Body of pancreas (tissue), 4 donors: ENCODE measurements at regions not wholly inside any gene's neighbourhood (a gene's known extent, or its start where the extent isn't known, plus 50 kb on each side); places are given as distances from the start of the nearest gene placed in this dataset.

ENCODE experiments used
- CTCF ChIP-seq, 7 experiments: fragments of 450-650 bp in 4 of 7; fragments of 200-600 bp in 3 of 7; sonication (generic) in 3 of 7; IDR thresholded peaks; one replicate each; pipeline ENCODE4 v1.5.1; 2016 to 2019; ENCODE audit warnings: antibody characterized with exemption in 7 of 7
- POLR2A ChIP-seq, 3 donors: fragments of 450-650 bp; IDR thresholded peaks; one replicate each; pipeline ENCODE4 v1.6.1; 2016; ENCODE audit warnings: antibody characterized with exemption in 3 of 3, mild to moderate bottlenecking in 2 of 3

- TF ChIP-seq CTCF (IDR thresholded peaks at IDR 0.05) (no peak), POLR2A (IDR thresholded peaks at IDR 0.05) (no peak)
Measured at GRCh38 chr20:11064946-11065345, 391.1 kb upstream of the JAG1 start.
